HG02840 (cell line): ENCODE measurements at regions not wholly inside any gene's neighbourhood (a gene's known extent, or its start where the extent isn't known, plus 50 kb on each side); places are given as distances from the start of the nearest gene placed in this dataset.

Experiments
- ATAC-seq: cut with Tn5 transposase; IDR thresholded peaks from one replicate; pipeline ENCODE4 v1.9.1; 2021; ENCODE audit warnings: mild to moderate bottlenecking, moderate library complexity, moderate number of reproducible peaks; ENCODE audit not compliant: unreplicated experiment, low FRiP score

DNA sequence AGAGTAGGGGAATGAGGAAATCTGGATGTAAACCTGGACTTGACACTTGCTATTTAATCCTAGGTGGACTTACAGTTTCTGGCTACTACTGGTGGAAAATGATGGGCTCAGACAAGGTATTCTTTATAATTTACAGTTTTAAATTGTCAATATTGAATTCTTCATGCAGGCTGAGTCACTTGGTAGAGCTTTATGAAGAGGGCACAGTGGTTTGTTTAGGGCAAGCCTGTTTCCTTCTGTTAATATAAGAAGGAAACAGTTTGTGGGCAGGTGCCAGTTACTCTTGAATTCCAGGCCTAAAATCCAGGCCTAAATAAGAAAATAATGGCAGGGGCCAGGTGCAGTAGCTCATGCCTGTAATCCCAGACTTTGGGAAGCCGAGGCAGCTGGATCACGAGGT lies 355.8 kb upstream of the RGS6 start:
- no peak for ATAC-seq

DNA sequence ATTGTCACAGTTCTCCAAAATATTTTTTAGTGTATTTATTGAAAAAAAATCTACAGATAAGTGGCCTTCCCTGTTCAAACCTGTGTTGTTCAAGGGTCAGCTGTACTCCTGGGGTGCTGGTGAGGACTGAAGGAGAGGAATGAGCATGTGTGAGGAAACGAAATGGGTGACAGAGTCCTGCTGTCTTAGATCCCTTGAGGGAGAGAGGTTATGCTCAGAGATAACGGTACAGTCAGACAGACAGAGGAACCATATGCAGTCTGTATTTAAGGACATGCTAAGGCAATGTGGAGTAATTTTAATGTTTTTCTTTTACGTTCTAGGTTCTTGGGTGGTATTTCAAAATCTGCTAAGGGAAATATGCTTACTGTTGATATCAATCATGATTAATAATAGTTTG lies 352.9 kb upstream of the RGS6 start:
- no peak for ATAC-seq

GRCh38 chr14:71582705-71583104 lies 349.5 kb upstream of the RGS6 start:
- ATAC-seq, result no peak

DNA sequence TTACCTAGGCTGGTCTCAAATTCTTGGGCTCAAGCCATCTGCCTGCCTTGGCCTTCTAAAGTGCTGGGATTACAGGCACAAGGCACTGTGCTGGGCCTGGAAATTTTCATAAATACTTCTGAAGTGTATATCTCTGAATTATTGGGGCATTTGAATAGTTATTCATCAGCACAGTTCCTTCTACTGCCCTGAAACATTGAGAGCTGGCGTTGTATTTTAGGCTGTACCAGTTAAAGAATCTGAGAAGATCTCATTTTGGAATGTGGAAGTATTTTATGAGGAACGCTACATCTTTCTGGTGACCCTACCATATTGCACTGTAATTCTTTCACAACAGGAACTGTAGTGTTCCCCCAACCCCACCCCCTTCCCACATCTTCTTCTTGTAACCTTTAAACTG lies 349.0 kb upstream of the RGS6 start:
- no peak for ATAC-seq

DNA sequence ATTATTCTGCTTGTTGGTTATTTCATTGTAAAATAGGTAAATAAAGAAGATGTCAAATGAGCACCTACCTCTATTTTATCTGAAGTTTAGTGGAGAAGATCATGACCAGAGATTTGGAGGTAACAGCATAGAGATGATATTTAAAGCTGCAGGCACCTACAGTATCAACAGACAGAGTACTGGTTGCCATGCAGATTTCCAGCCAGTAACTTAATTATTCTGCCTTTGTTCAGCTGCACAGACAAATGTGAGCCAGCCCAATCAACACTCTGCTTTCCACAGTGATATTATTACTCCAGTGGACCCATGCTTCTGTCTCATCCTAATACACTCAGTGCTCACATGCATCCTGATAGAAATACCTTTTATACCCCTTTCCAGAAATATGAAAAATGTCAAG lies 348.5 kb upstream of the RGS6 start:
- ATAC-seq, result no peak

- ATAC-seq, result no peak
Observed at GRCh38 chr14:71585361-71585760, 346.9 kb upstream of the RGS6 start.

- ATAC-seq, result no peak
Observed at GRCh38 chr14:71586131-71586897, 345.9 kb upstream of the RGS6 start.

GRCh38 chr14:71588028-71588427 lies 344.2 kb upstream of the RGS6 start:
- ATAC-seq, result no peak

- ATAC-seq, result no peak
Observed at GRCh38 chr14:71588576-71589215, 343.5 kb upstream of the RGS6 start.

DNA sequence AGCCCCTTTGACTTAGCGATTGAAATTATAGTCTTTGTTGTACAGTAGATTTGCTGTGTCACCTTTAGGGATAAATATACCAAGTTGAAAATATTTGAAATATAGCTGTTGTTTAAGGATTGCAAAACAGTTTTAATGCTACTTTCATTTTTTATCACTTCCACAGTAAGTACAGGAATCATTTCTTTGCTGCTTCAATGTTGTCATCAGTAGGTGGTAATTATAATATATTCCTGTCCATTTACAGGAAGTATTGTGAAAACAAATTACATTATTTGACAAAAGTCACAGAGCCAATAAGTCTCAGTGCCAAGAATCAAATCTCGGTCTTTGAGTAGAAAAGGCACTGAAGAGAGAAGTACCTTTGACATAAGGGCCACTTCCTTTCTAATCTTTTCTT lies 342.6 kb upstream of the RGS6 start:
- no peak for ATAC-seq

GRCh38 chr14:71590131-71590530 lies 342.1 kb upstream of the RGS6 start:
- ATAC-seq, result no peak

GRCh38 chr14:71591231-71591630 lies 341.0 kb upstream of the RGS6 start:
- no peak for ATAC-seq

DNA sequence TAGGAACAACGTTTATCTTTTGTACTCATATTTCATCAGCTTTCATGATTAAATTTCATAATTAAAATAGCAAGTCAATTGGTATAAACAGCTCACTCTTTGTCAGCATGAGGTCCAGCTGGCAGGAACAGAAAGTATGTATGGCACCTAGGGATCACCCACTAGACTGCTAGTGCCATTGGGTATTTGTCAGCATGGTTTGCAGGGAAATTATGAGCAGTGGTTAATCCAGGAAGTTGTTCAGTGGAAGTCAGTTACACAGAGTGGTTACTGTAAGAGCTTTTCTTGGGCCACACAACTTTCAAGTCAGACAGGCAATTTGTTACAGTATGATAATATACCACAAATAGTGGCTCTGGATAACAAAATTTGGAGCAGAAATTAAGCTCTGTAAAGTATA lies 340.3 kb upstream of the RGS6 start:
- no peak for ATAC-seq

- no peak for ATAC-seq
Observed at GRCh38 chr14:71592361-71592760, 339.9 kb upstream of the RGS6 start.

- no peak for ATAC-seq
Observed at GRCh38 chr14:71593966-71594365, 338.3 kb upstream of the RGS6 start.

DNA sequence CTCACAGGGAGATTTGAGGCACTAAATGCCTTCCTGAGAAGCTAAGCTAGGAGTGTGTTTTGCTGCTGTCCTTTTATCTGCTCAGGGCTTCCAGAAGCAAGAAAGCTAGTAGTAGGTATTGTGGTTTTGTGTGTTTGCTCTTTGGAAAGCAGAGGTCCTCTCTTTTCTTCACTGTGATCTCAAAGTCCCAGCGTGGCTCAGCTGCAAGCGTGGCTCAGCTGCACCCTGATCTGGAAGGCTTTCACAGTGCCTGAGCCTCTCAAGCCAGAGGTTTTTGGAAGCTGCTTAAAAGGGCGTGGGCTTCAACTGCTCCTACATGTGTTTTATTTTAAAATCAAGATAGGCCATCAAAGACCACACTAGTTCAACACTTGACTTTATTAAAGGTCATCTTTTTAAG lies 337.4 kb upstream of the RGS6 start:
- ATAC-seq, result no peak

DNA sequence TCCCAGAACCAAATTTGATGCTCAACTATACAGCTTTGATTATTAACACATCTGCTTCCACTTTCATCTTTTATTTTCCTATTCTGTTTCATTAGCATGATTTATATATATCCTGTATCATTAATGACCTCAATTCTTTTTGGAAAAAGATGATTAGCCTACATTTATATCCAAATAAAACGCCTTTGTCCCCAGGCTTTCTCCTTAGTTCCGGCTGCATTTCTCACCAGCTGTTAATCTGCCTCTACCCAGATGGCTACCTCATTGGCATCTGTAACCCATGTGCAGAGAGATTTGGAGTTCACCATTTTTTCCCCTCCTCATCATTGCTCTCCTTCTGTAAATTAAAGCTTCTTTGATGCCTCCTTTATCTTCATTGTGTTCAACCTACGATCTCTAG lies 336.8 kb upstream of the RGS6 start:
- ATAC-seq, result no peak

- ATAC-seq, result no peak
Observed at GRCh38 chr14:71597287-71597920, 334.8 kb upstream of the RGS6 start.

GRCh38 chr14:71597955-71598660 lies 334.1 kb upstream of the RGS6 start:
- no peak for ATAC-seq

- no peak for ATAC-seq
Observed at GRCh38 chr14:71600309-71600708, 331.9 kb upstream of the RGS6 start.

GRCh38 chr14:71602524-71602923 lies 329.7 kb upstream of the RGS6 start:
- no peak for ATAC-seq
